HepG2 (cell line): ENCODE measurements at regions not wholly inside any gene's neighbourhood (a gene's known extent, or its start where the extent isn't known, plus 50 kb on each side); places are given as distances from the start of the nearest gene placed in this dataset.
A peak's percentile ranks its signal among the peaks of the same experiment; 100 is the strongest.

Experiments
- ATAC-seq: fragments of 200-7000 bp; cut with Tn5 transposase; 3 replicates; pipeline ENCODE4 v1.9.1; 2020; ENCODE audit warnings: mild to moderate bottlenecking, moderate library complexity
- BruUV-seq: library from RNA; stranded (reverse); fragments of 400-500 nt; replicated peaks from 2 replicates; lab custom pipeline; 2021; lab: Mats Ljungman, UMichigan
- CTCF ChIA-PET: fragments of 300-600 bp; formaldehyde crosslinking; extraction: SDS; loops from one replicate; lab custom pipeline; 2021; ENCODE audit warnings: low total read pairs, inconsistent platforms, low intra/inter-chr PET ratio; lab: Yijun Ruan, JAX
- POLR2A ChIA-PET: fragments of 350-600 bp; sonication (Branson Sonifier 250); formaldehyde crosslinking; loops from one replicate; lab custom pipeline; 2020; ENCODE audit warnings: antibody characterized with exemption, inconsistent platforms; lab: Yijun Ruan, JAX
- DNase-seq: peaks from one replicate; pipeline ENCODE4 v3.0.0-alpha.2; 2015; ENCODE audit warnings: low spot score
- FAIRE-seq: peaks from 3 replicates; lab custom pipeline; 2011; peaks lifted over from hg19 to GRCh38; lab: Jason Lieb, UNC
- H2AFZ ChIP-seq: one replicate; pipeline ENCODE4 v1.6.1; 2011; ENCODE audit warnings: low read length, inconsistent platforms
- H3K27ac ChIP-seq: fragments of 300-600 bp; 3 replicates; pipeline ENCODE4 v1.8.0; 2011; ENCODE audit warnings: mixed run types, mild to moderate bottlenecking, mixed read lengths, low read length, inconsistent platforms; ENCODE audit not compliant: insufficient read depth; ENCODE audit errors: extremely low read length
- H3K27me3 ChIP-seq, 2 experiments: fragments of 200-600 bp in 1 of 2; 2 replicates in 1 of 2; 3 replicates in 1 of 2; pipeline versions ENCODE4 v1.6.0 to v1.8.0; 2011; ENCODE audit warnings: low read length in 2 of 2, mild to moderate bottlenecking in 2 of 2, moderate library complexity in 2 of 2, inconsistent platforms in 1 of 2; ENCODE audit not compliant: insufficient read depth in 2 of 2, control insufficient read depth in 1 of 2
- H3K36me3 ChIP-seq, 2 experiments: fragments of 200-600 bp in 1 of 2; replicated peaks in 1 of 2; 2 replicates in 1 of 2; 3 replicates in 1 of 2; pipeline versions ENCODE4 v1.5.1 to v1.8.0; 2011; ENCODE audit warnings: low read length in 2 of 2, inconsistent platforms in 1 of 2; ENCODE audit not compliant: insufficient read depth in 2 of 2, control insufficient read depth in 1 of 2
- H3K4me1 ChIP-seq: 2 replicates; pipeline ENCODE4 v1.5.1; 2012; ENCODE audit warnings: low read length, inconsistent platforms; ENCODE audit not compliant: insufficient read depth
- H3K4me2 ChIP-seq: 2 replicates; pipeline ENCODE4 v1.6.0; 2011; ENCODE audit warnings: low read depth, low read length, inconsistent platforms
- H3K4me3 ChIP-seq, 3 experiments: fragments of 200-600 bp in 1 of 3; sonication (generic), shearing (Covaris generic) in 1 of 3; replicated peaks in 1 of 3; 2 replicates each; pipeline ENCODE4 v1.5.1; 2011 to 2016; ENCODE audit warnings: low read length in 3 of 3, inconsistent platforms in 2 of 3, low read depth in 2 of 3, mild to moderate bottlenecking in 2 of 3, control low read depth in 1 of 3, mixed read lengths in 1 of 3; ENCODE audit not compliant: insufficient read depth in 1 of 3
- H3K79me2 ChIP-seq: one replicate; pipeline ENCODE4 v1.6.1; 2011; ENCODE audit warnings: low read length, inconsistent platforms; ENCODE audit not compliant: insufficient read depth
- H3K9ac ChIP-seq: 2 replicates; pipeline ENCODE4 v1.6.0; 2011; ENCODE audit warnings: mild to moderate bottlenecking, low read depth, low read length, inconsistent platforms; ENCODE audit not compliant: insufficient read depth
- H3K9me3 ChIP-seq: 2 replicates; pipeline ENCODE4 v1.5.1; 2012; ENCODE audit warnings: mild to moderate bottlenecking, low read length
- H4K20me1 ChIP-seq: 2 replicates; pipeline ENCODE4 v1.6.0; 2011; ENCODE audit warnings: inconsistent platforms, mild to moderate bottlenecking, low read length, moderate library complexity; ENCODE audit not compliant: insufficient read depth
- CSRNP2 ChIP-seq: sonication (generic); formaldehyde crosslinking; conservative IDR thresholded peaks from 2 replicates; pipeline ENCODE4 v1.8.0; 2022; ENCODE audit warnings: low read depth, missing genetic modification reagents
- FOXA3 ChIP-seq: IDR thresholded peaks from 2 replicates; pipeline ENCODE4 v1.6.1; 2016; ENCODE audit warnings: missing genetic modification reagents, missing compliant biosample characterization
- GATAD2A ChIP-seq: IDR thresholded peaks from 2 replicates; pipeline ENCODE4 v1.6.1; 2016
- GZF1 ChIP-seq: sonication (generic); formaldehyde crosslinking; IDR thresholded peaks from 2 replicates; pipeline ENCODE4 v1.5.1; 2020; ENCODE audit warnings: mild to moderate bottlenecking, missing genetic modification reagents
- HNRNPK ChIP-seq: fragments of 200-400 bp; formaldehyde crosslinking; IDR thresholded peaks from 2 replicates; pipeline ENCODE4 v1.6.1; 2018; ENCODE audit warnings: low read length, low read depth, moderate library complexity, mild to moderate bottlenecking; ENCODE audit not compliant: poor library complexity, severe bottlenecking
- HOXA5 ChIP-seq: sonication (generic); formaldehyde crosslinking; IDR thresholded peaks from 2 replicates; pipeline ENCODE4 v1.4.0; 2020; ENCODE audit warnings: missing genetic modification reagents
- MED13 ChIP-seq: sonication (generic); formaldehyde crosslinking; IDR thresholded peaks from 2 replicates; pipeline ENCODE4 v1.5.0; 2020; ENCODE audit warnings: missing genetic modification reagents
- SIX4 ChIP-seq: sonication (generic); formaldehyde crosslinking; IDR thresholded peaks from 2 replicates; pipeline ENCODE4 v1.4.0; 2020; ENCODE audit warnings: missing genetic modification reagents
- ZBTB10 ChIP-seq: sonication (generic); formaldehyde crosslinking; IDR thresholded peaks from 2 replicates; pipeline ENCODE4 v1.4.0; 2020; ENCODE audit warnings: missing genetic modification reagents, borderline replicate concordance
- ZNF30 ChIP-seq: sonication (generic); formaldehyde crosslinking; IDR thresholded peaks from 2 replicates; pipeline ENCODE4 v1.5.0; 2020; ENCODE audit warnings: mild to moderate bottlenecking, missing genetic modification reagents
- ZNF343 ChIP-seq: sonication (generic); formaldehyde crosslinking; IDR thresholded peaks from 2 replicates; pipeline ENCODE4 v1.4.0; 2020; ENCODE audit warnings: mild to moderate bottlenecking, missing genetic modification reagents
- ZNF503 ChIP-seq: sonication (generic); formaldehyde crosslinking; IDR thresholded peaks from 2 replicates; pipeline ENCODE4 v1.4.0; 2020; ENCODE audit warnings: missing genetic modification reagents
- ZNF567 ChIP-seq: sonication (generic); formaldehyde crosslinking; IDR thresholded peaks from 2 replicates; pipeline ENCODE4 v1.8.1; 2023; ENCODE audit warnings: mild to moderate bottlenecking, missing genetic modification reagents, borderline replicate concordance
- WGBS: methylation state at CpG from one replicate; pipeline ENCODE4 v1.1.6; 2017; ENCODE audit warnings: low lambda C conversion rate; 5-methylcytosine and 5-hydroxymethylcytosine counted together
- in situ Hi-C: cut with HindIII; loops from 2 replicates; pipeline ENCODE4 v1.10.0; 2017; ENCODE audit warnings: low pct_unique_long_range_greater_than_20kb; ENCODE audit not compliant: extremely low pct_ligation_motif_present
- intact Hi-C: fragments of 100-400 bp; cut with micrococcal nuclease; formaldehyde crosslinking; loops from one replicate; pipeline ENCODE4 v1.10.0; 2022; ENCODE audit not compliant: unreplicated experiment

- TF ChIP-seq CSRNP2 = no peak
- TF ChIP-seq GZF1 = no peak
- no peak for TF ChIP-seq SIX4 (CRISPR knock-in tag)
- no peak for TF ChIP-seq FOXA3
- TF ChIP-seq, all 625 proteins: peak for 0
Observed at GRCh38 chr2:63743170-63743981, 98.3 kb upstream of the UGP2 start (continued).

GRCh38 chr2:63743982-63744966 is 97.4 kb upstream of the UGP2 start:
- H3K4me2 ChIP-seq = 0 out of 2 replicates have a peak overlapping the region, but pooled peaks have one; percentile 8
- ATAC-seq (peak; percentile 61; the same call in 2 of the 3 replicates), FAIRE-seq (no peak), DNase-seq (no peak)
- POLR2A ChIA-PET = interaction anchor here (2.1 kb wide), 1 partner anchor 97 kb away, joined by 6 read pairs; the partner anchor contains the start of gene UGP2
- in situ Hi-C loops = no loop called here
- peaks cover 56% of the 10 kb centered on the region for H3K4me1 ChIP-seq
- H3K36me3 ChIP-seq = no peaks in the 10 kb centered on the region
- WGBS = 44% methylated on average over 6 of the region's 6 CpGs
- intact Hi-C loops = no loop called here
- no peaks in the 10 kb centered on the region for H4K20me1 ChIP-seq
- H3K27ac ChIP-seq = no peak overlapping the region
- H3K27me3 ChIP-seq = no peaks in the 10 kb centered on the region
- H3K79me2 ChIP-seq = no peaks in the 10 kb centered on the region
- no peak overlapping the region for H3K4me3 ChIP-seq
- 0 out of 2 replicates have a peak, but pooled peaks cover 9% of the 10 kb centered on the region for H3K9me3 ChIP-seq
- H2AFZ ChIP-seq = peak overlapping the region; percentile 48
- no TSS peak for BruUV-seq
- H3K9ac ChIP-seq = no peak overlapping the region
- CTCF ChIA-PET = interaction anchor here (1.3 kb wide), 1 partner anchor 52 kb away, joined by 3 read pairs; no protein-coding TSS in a partner anchor
- TF ChIP-seq HNRNPK (peak; percentile 17), ZNF30 (CRISPR knock-in tag) (no peak), ZNF567 (no peak), MED13 (CRISPR knock-in tag) (0 out of 2 replicates have a peak, but pooled peaks have one; percentile 16), ZNF343 (CRISPR knock-in tag) (no peak), HOXA5 (0 out of 2 replicates have a peak, but pooled peaks have one; percentile 33), ZBTB10 (0 out of 2 replicates have a peak, but pooled peaks have one; percentile 45), GATAD2A (CRISPR knock-in tag) (0 out of 2 replicates have a peak, but pooled peaks have one; percentile 31), ZNF503 (0 out of 2 replicates have a peak, but pooled peaks have one; percentile 29)
